ENCODE measurements at regions not wholly inside any gene's neighbourhood (a gene's known extent, or its start where the extent isn't known, plus 50 kb on each side); places are given as distances from the start of the nearest gene placed in this dataset.

DNA sequence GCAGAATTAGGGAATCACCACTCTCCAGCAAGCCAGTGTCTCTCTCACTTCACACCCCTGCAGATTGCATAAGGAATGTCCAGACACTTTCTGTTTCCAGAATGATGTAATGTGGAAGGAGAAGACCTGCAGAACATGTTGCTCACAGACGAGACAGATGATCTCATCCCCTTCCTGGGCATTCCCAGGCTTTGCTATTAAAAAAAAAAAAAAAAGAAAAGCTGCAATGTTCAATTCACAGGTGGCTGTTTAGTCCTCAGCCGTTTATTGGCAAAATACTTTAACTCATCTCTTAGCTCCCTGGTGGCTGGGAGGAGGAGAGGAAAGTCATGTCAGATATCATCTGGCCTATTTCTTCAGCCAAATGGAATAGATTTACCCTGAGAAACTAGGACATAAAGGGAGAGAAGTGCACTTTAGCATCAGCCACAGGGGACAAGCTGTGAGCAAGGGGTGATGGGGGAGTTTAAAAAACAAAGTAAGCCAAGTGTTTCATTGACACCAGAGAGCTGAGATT is 95.9 kb upstream of the TNC start:
- no peaks in the 10 kb centered on the region for H3K9me2 ChIP-seq (replicated peaks; ENCODE audit: low read depth, low read length)
- H3K27me3 ChIP-seq (ENCODE audit: insufficient read depth, low read length, poor library complexity, severe bottlenecking), result no peaks in the 10 kb centered on the region
- TF ChIP-seq, protein P1, sequence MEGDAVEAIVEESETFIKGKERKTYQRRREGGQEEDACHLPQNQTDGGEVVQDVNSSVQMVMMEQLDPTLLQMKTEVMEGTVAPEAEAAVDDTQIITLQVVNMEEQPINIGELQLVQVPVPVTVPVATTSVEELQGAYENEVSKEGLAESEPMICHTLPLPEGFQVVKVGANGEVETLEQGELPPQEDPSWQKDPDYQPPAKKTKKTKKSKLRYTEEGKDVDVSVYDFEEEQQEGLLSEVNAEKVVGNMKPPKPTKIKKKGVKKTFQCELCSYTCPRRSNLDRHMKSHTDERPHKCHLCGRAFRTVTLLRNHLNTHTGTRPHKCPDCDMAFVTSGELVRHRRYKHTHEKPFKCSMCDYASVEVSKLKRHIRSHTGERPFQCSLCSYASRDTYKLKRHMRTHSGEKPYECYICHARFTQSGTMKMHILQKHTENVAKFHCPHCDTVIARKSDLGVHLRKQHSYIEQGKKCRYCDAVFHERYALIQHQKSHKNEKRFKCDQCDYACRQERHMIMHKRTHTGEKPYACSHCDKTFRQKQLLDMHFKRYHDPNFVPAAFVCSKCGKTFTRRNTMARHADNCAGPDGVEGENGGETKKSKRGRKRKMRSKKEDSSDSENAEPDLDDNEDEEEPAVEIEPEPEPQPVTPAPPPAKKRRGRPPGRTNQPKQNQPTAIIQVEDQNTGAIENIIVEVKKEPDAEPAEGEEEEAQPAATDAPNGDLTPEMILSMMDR (conservative IDR thresholded peaks at IDR 0.05; ENCODE audit: low read length), result no peak
- TF ChIP-seq EZH2phosphoT487 (IDR thresholded peaks at IDR 0.05; ENCODE audit: borderline replicate concordance), result no peak
- H3K4me2 ChIP-seq (ENCODE audit: low read depth, low read length, poor library complexity, severe bottlenecking), result no peak overlapping the region
- no peak overlapping the region for H2AFZ ChIP-seq (ENCODE audit: low read length)
- no peaks in the 10 kb centered on the region for H3K36me3 ChIP-seq (ENCODE audit: insufficient read depth, low read length)
- H3F3A ChIP-seq (ENCODE audit: low read depth), result no peaks in the 10 kb centered on the region
- peaks cover 2% of the 10 kb centered on the region; the same call in 1 of the 2 replicates for H3K9me3 ChIP-seq (ENCODE audit: insufficient read depth, low read depth, low read length)
- H3K4me1 ChIP-seq (ENCODE audit: insufficient read depth, low read length, poor library complexity, severe bottlenecking), result no peaks in the 10 kb centered on the region
- H3K79me2 ChIP-seq (ENCODE audit: insufficient read depth, low read length), result no peaks in the 10 kb centered on the region
- no peak overlapping the region for H3K4me3 ChIP-seq (ENCODE audit: low read length, poor library complexity, severe bottlenecking)
- H4K20me1 ChIP-seq (ENCODE audit: insufficient read depth, low read length, poor library complexity, severe bottlenecking), result no peaks in the 10 kb centered on the region
- no peak overlapping the region for H3K9ac ChIP-seq (ENCODE audit: low read depth, low read length, poor library complexity, severe bottlenecking)

DNA sequence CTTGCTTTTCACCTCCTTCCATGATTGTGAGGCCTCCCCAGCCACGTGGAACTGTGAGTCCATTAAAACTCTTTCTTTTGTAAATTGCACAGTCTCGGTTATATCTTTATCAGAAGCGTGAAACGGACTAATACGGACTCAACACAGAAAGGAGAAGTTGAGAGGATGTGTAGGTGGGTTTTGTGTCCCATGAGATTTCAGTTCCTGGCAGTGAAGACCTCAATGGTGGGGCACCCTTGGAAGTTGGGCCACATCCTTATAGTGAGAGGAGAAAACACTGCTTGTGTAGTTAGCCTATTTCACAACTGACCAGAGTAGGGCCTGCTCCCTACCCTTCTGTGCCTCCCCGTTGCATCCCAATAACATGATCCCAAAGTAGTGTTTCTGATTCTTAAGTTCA is 98.9 kb upstream of the TNC start:
- no peak overlapping the region for H3K4me2 ChIP-seq (ENCODE audit: low read depth, low read length, poor library complexity, severe bottlenecking)
- H2AFZ ChIP-seq (ENCODE audit: low read length), result no peak overlapping the region
- H3K27me3 ChIP-seq (ENCODE audit: insufficient read depth, low read length, poor library complexity, severe bottlenecking), result no peaks in the 10 kb centered on the region
- no peak overlapping the region for H3K4me3 ChIP-seq (ENCODE audit: low read length, poor library complexity, severe bottlenecking)
- H3K4me1 ChIP-seq (ENCODE audit: insufficient read depth, low read length, poor library complexity, severe bottlenecking), result no peaks in the 10 kb centered on the region
- no peak for TF ChIP-seq EZH2phosphoT487 (IDR thresholded peaks at IDR 0.05; ENCODE audit: borderline replicate concordance)
- no peak overlapping the region for H3K9ac ChIP-seq (ENCODE audit: low read depth, low read length, poor library complexity, severe bottlenecking)
- no peaks in the 10 kb centered on the region for H3K36me3 ChIP-seq (ENCODE audit: insufficient read depth, low read length)
- no peaks in the 10 kb centered on the region for H3K79me2 ChIP-seq (ENCODE audit: insufficient read depth, low read length)
- no peaks in the 10 kb centered on the region for H4K20me1 ChIP-seq (ENCODE audit: insufficient read depth, low read length, poor library complexity, severe bottlenecking)
- peaks cover 2% of the 10 kb centered on the region; the same call in 1 of the 2 replicates for H3K9me3 ChIP-seq (ENCODE audit: insufficient read depth, low read depth, low read length)
- no peaks in the 10 kb centered on the region for H3F3A ChIP-seq (ENCODE audit: low read depth)
- H3K9me2 ChIP-seq (replicated peaks; ENCODE audit: low read depth, low read length), result no peaks in the 10 kb centered on the region

DNA sequence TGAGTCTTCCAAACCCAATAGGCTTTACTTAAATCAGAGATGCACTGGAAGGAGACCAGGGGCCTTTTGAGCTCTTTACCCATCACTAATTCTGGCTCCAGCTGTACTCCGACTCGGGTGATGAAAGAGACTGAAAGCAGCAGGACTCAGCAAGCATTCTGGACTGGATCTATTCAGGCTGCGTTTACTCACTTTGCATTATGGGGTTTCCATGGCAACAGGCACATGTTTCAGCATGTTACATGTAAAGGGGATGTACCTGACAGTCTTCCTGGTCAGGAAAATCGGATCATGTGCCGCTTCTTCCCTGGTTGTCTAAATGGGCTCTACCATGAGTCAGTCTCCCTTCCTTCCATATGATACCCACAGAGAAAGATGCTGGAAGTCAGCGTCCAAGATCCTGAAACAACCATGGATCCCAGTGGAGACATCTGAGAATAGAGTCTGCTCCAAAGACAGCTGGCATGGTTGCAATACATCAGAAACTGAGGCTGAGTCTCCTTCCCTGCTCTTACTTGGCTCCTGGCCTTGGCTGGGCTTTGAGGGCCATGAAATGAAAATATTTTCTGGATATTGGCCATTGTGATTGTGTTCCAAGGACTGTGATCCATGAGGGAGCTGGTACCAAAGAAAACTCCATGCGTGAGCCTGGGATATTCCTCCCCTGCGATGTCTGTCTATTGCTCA is 102.5 kb upstream of the TNC start:
- Histone ChIP-seq H3K9me2 (replicated peaks; ENCODE audit: low read depth, low read length) (no peaks in the 10 kb centered on the region), H3K4me3 (ENCODE audit: low read length, poor library complexity, severe bottlenecking) (no peak overlapping the region), H3K36me3 (ENCODE audit: insufficient read depth, low read length) (no peaks in the 10 kb centered on the region), H3K4me2 (ENCODE audit: low read depth, low read length, poor library complexity, severe bottlenecking) (no peak overlapping the region), H3K4me1 (ENCODE audit: insufficient read depth, low read length, poor library complexity, severe bottlenecking) (no peaks in the 10 kb centered on the region), H3K79me2 (ENCODE audit: insufficient read depth, low read length) (no peaks in the 10 kb centered on the region), H3K9ac (ENCODE audit: low read depth, low read length, poor library complexity, severe bottlenecking) (no peak overlapping the region), H3K9me3 (ENCODE audit: insufficient read depth, low read depth, low read length) (peaks cover 2% of the 10 kb centered on the region; the same call in 1 of the 2 replicates), H2AFZ (ENCODE audit: low read length) (no peak overlapping the region), H3K27me3 (ENCODE audit: insufficient read depth, low read length, poor library complexity, severe bottlenecking) (no peaks in the 10 kb centered on the region), H4K20me1 (ENCODE audit: insufficient read depth, low read length, poor library complexity, severe bottlenecking) (no peaks in the 10 kb centered on the region), H3F3A (ENCODE audit: low read depth) (no peaks in the 10 kb centered on the region)
- no peak for TF ChIP-seq EZH2phosphoT487 (IDR thresholded peaks at IDR 0.05; ENCODE audit: borderline replicate concordance)
- TF ChIP-seq, protein P1 (conservative IDR thresholded peaks at IDR 0.05; ENCODE audit: low read length), result no peak

DNA sequence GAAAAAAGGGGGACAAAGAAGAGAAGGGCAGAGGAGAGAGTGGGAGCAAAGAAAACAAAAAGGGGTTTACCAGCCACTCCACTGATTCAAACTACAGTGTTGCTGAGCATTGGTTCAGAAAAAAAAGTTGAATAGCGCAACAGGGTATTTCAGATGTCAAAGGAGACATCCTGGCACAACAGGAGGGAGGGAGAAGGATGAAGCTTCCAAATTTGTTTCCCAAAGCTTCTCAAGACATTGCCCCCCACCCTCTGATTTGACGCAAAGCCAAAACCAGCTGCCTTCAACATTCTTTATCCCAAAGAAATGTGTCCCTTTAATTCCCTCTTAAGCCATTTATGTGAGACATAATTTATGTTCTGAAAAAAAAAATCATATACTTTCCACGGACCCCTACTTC is 105.5 kb upstream of the TNC start:
- TF ChIP-seq, protein P1 (conservative IDR thresholded peaks at IDR 0.05; ENCODE audit: low read length), result no peak
- no peak for TF ChIP-seq EZH2phosphoT487 (IDR thresholded peaks at IDR 0.05; ENCODE audit: borderline replicate concordance)
- no peaks in the 10 kb centered on the region for H3K27me3 ChIP-seq (ENCODE audit: insufficient read depth, low read length, poor library complexity, severe bottlenecking)
- H3K4me2 ChIP-seq (ENCODE audit: low read depth, low read length, poor library complexity, severe bottlenecking), result no peak overlapping the region
- no peaks in the 10 kb centered on the region for H3K9me3 ChIP-seq (ENCODE audit: insufficient read depth, low read depth, low read length)
- no peak overlapping the region for H3K4me3 ChIP-seq (ENCODE audit: low read length, poor library complexity, severe bottlenecking)
- no peaks in the 10 kb centered on the region for H3K4me1 ChIP-seq (ENCODE audit: insufficient read depth, low read length, poor library complexity, severe bottlenecking)
- H3K9me2 ChIP-seq (replicated peaks; ENCODE audit: low read depth, low read length), result no peaks in the 10 kb centered on the region
- no peaks in the 10 kb centered on the region for H3F3A ChIP-seq (ENCODE audit: low read depth)
- H3K36me3 ChIP-seq (ENCODE audit: insufficient read depth, low read length), result no peaks in the 10 kb centered on the region
- no peak overlapping the region for H3K9ac ChIP-seq (ENCODE audit: low read depth, low read length, poor library complexity, severe bottlenecking)
- no peaks in the 10 kb centered on the region for H3K79me2 ChIP-seq (ENCODE audit: insufficient read depth, low read length)
- H2AFZ ChIP-seq (ENCODE audit: low read length), result no peak overlapping the region
- no peaks in the 10 kb centered on the region for H4K20me1 ChIP-seq (ENCODE audit: insufficient read depth, low read length, poor library complexity, severe bottlenecking)

Data from Loucy (cell line).